Mesenchymal stem cell (in vitro differentiated cells and primary cell): ENCODE measurements at regions not wholly inside any gene's neighbourhood (a gene's known extent, or its start where the extent isn't known, plus 50 kb on each side); places are given as distances from the start of the nearest gene placed in this dataset.

Experiments
- DNase-seq: peaks from one replicate; pipeline ENCODE4 v3.0.0-alpha.2; 2013
- H2AFZ ChIP-seq: one replicate; pipeline ENCODE4 v1.6.1; 2013; ENCODE audit warnings: low read depth, mild to moderate bottlenecking, control low read depth, inconsistent platforms, low read length, moderate library complexity
- H2AK5ac ChIP-seq: 2 replicates; pipeline ENCODE4 v1.6.1; 2013; ENCODE audit warnings: low read length, moderate library complexity, mild to moderate bottlenecking, inconsistent platforms; ENCODE audit not compliant: severe bottlenecking
- H2BK120ac ChIP-seq: one replicate; pipeline ENCODE4 v1.6.1; 2013; ENCODE audit warnings: low read depth, mild to moderate bottlenecking, inconsistent platforms, low read length, moderate library complexity
- H2BK12ac ChIP-seq, 2 experiments: one replicate each; pipeline ENCODE4 v1.6.1; 2013; ENCODE audit warnings: inconsistent platforms in 2 of 2, low read length in 2 of 2, mild to moderate bottlenecking in 2 of 2, moderate library complexity in 2 of 2, control low read depth in 1 of 2
- H2BK15ac ChIP-seq: one replicate; pipeline ENCODE4 v1.6.1; 2013; ENCODE audit warnings: mild to moderate bottlenecking, low read depth, inconsistent platforms; ENCODE audit not compliant: poor library complexity, severe bottlenecking
- H2BK5ac ChIP-seq: 2 replicates; pipeline ENCODE4 v1.6.1; 2013; ENCODE audit warnings: low read depth, mild to moderate bottlenecking, low read length, control low read depth, inconsistent platforms; ENCODE audit not compliant: poor library complexity, severe bottlenecking
- H3K14ac ChIP-seq, 2 experiments: one replicate each; pipeline ENCODE4 v1.6.1; 2013; ENCODE audit warnings: inconsistent platforms in 2 of 2, low read length in 2 of 2, control low read depth in 1 of 2, mild to moderate bottlenecking in 1 of 2, moderate library complexity in 1 of 2
- H3K18ac ChIP-seq, 2 experiments: one replicate each; pipeline ENCODE4 v1.6.1; 2013; ENCODE audit warnings: inconsistent platforms in 2 of 2, low read length in 2 of 2, control low read depth in 1 of 2, low read depth in 1 of 2, mild to moderate bottlenecking in 1 of 2
- H3K23ac ChIP-seq, 2 experiments: one replicate each; pipeline ENCODE4 v1.6.1; 2013; ENCODE audit warnings: inconsistent platforms in 2 of 2, low read length in 2 of 2, mild to moderate bottlenecking in 2 of 2, moderate library complexity in 2 of 2, control low read depth in 1 of 2
- H3K27ac ChIP-seq: 2 replicates; pipeline ENCODE4 v1.5.1; 2013; ENCODE audit warnings: mild to moderate bottlenecking, moderate library complexity, low read length, control low read depth, inconsistent platforms; ENCODE audit not compliant: poor library complexity, severe bottlenecking
- H3K27me3 ChIP-seq, 2 experiments: 2 replicates each; pipeline versions ENCODE4 v1.6.1 to v1.7.0; 2013; ENCODE audit warnings: low read length in 2 of 2, mild to moderate bottlenecking in 2 of 2, moderate library complexity in 2 of 2, control low read depth in 1 of 2, inconsistent platforms in 1 of 2; ENCODE audit not compliant: control insufficient read depth in 1 of 2, insufficient read depth in 1 of 2
- H3K36me3 ChIP-seq, 2 experiments: 2 replicates each; pipeline versions ENCODE4 v1.6.1 to v1.7.0; 2013; ENCODE audit warnings: low read length in 2 of 2, control low read depth in 1 of 2, inconsistent platforms in 1 of 2, low read depth in 1 of 2, mild to moderate bottlenecking in 1 of 2; ENCODE audit not compliant: insufficient read depth in 2 of 2, control insufficient read depth in 1 of 2
- H3K4ac ChIP-seq, 2 experiments: one replicate each; pipeline ENCODE4 v1.6.1; 2013; ENCODE audit warnings: inconsistent platforms in 2 of 2, low read length in 2 of 2, mild to moderate bottlenecking in 2 of 2, moderate library complexity in 2 of 2, control low read depth in 1 of 2, low read depth in 1 of 2
- H3K4me1 ChIP-seq: 2 replicates; pipeline ENCODE4 v1.6.1; 2013; ENCODE audit warnings: low read depth, low read length, control low read depth; ENCODE audit not compliant: control insufficient read depth, insufficient read depth
- H3K4me2 ChIP-seq: 2 replicates; pipeline ENCODE4 v1.6.1; 2013; ENCODE audit warnings: low read length, mild to moderate bottlenecking, inconsistent platforms; ENCODE audit not compliant: poor library complexity, severe bottlenecking
- H3K4me3 ChIP-seq, 2 experiments: 2 replicates each; pipeline versions ENCODE4 v1.5.1 to v1.7.0; 2013; ENCODE audit warnings: low read length in 2 of 2, mild to moderate bottlenecking in 2 of 2, control low read depth in 1 of 2, low read depth in 1 of 2; ENCODE audit not compliant: insufficient read depth in 1 of 2
- H3K79me1 ChIP-seq: replicated peaks from 2 replicates; pipeline ENCODE4 v1.6.1; 2013; ENCODE audit warnings: mild to moderate bottlenecking, control low read depth, low read length, inconsistent platforms; ENCODE audit not compliant: poor library complexity, severe bottlenecking
- H3K9ac ChIP-seq: 2 replicates; pipeline ENCODE4 v1.7.0; 2013; ENCODE audit warnings: mild to moderate bottlenecking, low read length, moderate library complexity
- H3K9me3 ChIP-seq: 2 replicates; pipeline ENCODE4 v1.7.0; 2013; ENCODE audit warnings: mild to moderate bottlenecking, low read length; ENCODE audit not compliant: control insufficient read depth
- H4K8ac ChIP-seq: one replicate; pipeline ENCODE4 v1.6.1; 2013; ENCODE audit warnings: inconsistent platforms, mild to moderate bottlenecking, low read length, moderate library complexity
- H4K91ac ChIP-seq: one replicate; pipeline ENCODE4 v1.6.1; 2013; ENCODE audit warnings: mild to moderate bottlenecking, low read length, inconsistent platforms
- WGBS: methylation state at CpG from one replicate; pipeline ENCODE4 v1.1.7; 2013; ENCODE audit warnings: mixed read lengths; 5-methylcytosine and 5-hydroxymethylcytosine counted together

DNA sequence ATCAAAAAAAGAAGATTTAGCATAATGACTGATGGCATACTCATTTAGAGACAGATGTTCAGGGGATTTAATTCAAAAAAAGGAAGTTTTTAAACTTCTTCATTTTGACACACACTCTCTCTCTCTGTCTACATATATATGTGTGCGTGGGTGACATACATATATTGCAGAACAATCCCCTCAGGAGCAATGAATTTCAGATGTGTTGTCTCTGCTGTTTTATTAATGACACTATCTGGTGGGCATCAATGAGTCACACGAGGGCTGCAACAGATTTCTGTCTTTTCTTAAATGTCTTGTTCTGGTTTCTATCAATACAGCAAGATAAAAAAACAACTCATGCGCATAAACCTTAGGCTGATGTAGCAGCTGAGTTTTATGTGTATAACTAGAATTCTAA is 123.5 kb upstream of the SLCO6A1 start:
- Histone ChIP-seq H2BK120ac (no peak overlapping the region), H3K9me3 (peaks cover 6% of the 10 kb centered on the region), H2AK5ac (no peak overlapping the region), H4K8ac (no peak overlapping the region), H3K4me3 (no peak overlapping the region), H4K91ac (no peak overlapping the region), H2AFZ (no peak overlapping the region), H2BK12ac (no peak overlapping the region), H3K9ac (no peak overlapping the region), H3K36me3 (no peaks in the 10 kb centered on the region), H3K4me2 (no peak overlapping the region), H3K27ac (no peak overlapping the region), H2BK15ac (no peak overlapping the region), H3K4me1 (no peaks in the 10 kb centered on the region), H3K4ac (no peak overlapping the region), H3K23ac (no peak overlapping the region), H3K18ac (no peak overlapping the region), H2BK5ac (no peak overlapping the region), H3K27me3 (no peaks in the 10 kb centered on the region), H3K79me1 (no peaks in the 10 kb centered on the region), H3K14ac (no peak overlapping the region)
- no CpG with 5 or more reads among the region's 3 CpGs for WGBS
- DNase-seq = peak; percentile 68

DNA sequence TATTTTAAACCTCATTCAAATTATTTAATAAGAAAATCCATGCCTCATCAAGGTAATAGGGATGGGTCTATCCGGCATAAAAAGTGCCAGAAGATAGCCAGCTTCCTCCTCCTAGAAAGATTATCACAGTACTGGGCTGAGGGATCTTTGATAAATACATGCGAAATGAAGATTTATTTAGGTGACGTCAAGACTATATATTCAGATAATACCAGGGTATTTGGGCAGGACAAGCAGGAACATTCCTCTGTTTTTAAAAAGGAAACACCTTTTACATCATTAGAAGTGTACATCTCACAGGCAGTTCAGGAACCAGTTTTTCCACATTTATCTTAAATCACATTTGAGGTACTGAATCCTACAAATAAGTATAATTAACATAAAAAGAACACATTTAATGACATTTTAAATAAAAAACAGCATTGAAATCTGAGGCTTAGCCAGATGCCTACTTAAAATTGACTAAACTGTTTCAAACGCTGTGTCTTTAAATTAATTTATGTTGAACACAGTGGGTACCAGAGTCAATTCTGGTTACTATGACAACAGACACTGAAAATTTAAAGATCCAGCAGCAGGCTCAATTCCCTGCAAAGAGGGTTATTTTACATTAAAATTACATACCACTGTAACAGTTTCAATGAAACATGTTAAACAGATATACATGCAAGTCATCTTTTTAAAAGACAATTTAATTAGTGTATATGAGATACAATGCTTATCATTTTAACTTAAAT is 124.7 kb upstream of the SLCO6A1 start:
- H4K8ac ChIP-seq = no peak overlapping the region
- H2BK5ac ChIP-seq = no peak overlapping the region
- H3K27me3 ChIP-seq = no peaks in the 10 kb centered on the region
- 90% methylated on average over 2 of the region's 4 CpGs for WGBS
- DNase-seq = no peak
- H3K9me3 ChIP-seq = peaks cover 6% of the 10 kb centered on the region
- no peak overlapping the region for H3K23ac ChIP-seq
- H2BK120ac ChIP-seq = no peak overlapping the region
- no peak overlapping the region for H3K4me2 ChIP-seq
- no peak overlapping the region for H3K4me3 ChIP-seq
- H2BK12ac ChIP-seq = no peak overlapping the region
- no peak overlapping the region for H3K4ac ChIP-seq
- H3K36me3 ChIP-seq = no peaks in the 10 kb centered on the region
- H3K27ac ChIP-seq = no peak overlapping the region
- no peak overlapping the region for H2AFZ ChIP-seq
- no peak overlapping the region for H3K18ac ChIP-seq
- no peak overlapping the region for H4K91ac ChIP-seq
- H3K14ac ChIP-seq = no peak overlapping the region
- H3K79me1 ChIP-seq = no peaks in the 10 kb centered on the region
- no peaks in the 10 kb centered on the region for H3K4me1 ChIP-seq
- no peak overlapping the region for H2AK5ac ChIP-seq
- no peak overlapping the region for H2BK15ac ChIP-seq
- H3K9ac ChIP-seq = no peak overlapping the region

DNA sequence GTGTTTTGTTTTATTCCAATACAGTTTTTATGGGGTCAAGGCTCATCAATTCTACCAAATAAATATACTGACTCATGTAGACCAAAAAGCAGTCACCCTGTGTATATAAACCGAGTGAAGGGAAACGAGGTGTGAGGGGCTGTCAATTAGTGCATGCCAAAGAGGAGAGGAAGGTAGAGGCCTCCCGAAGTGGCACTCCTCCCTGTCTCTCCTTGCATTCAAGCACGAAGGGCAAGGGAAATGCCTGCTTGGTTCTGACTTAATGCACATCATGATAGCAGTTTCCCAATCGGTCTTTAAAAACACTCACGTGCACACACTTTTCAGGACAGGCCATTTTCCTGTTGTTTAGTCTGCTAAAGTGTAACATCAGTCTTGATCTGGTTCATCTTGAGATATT is 125.6 kb upstream of the SLCO6A1 start:
- 48% methylated on average over 4 of the region's 6 CpGs for WGBS
- H3K4me2 ChIP-seq = no peak overlapping the region

GRCh38 chr5:102625468-102625867 is 126.7 kb upstream of the SLCO6A1 start:
- peaks cover 6% of the 10 kb centered on the region for H3K9me3 ChIP-seq
- H2AK5ac ChIP-seq = no peak overlapping the region
- no peaks in the 10 kb centered on the region for H3K79me1 ChIP-seq
- no peak overlapping the region for H3K9ac ChIP-seq
- no peak overlapping the region for H2AFZ ChIP-seq
- no peak overlapping the region for H3K23ac ChIP-seq
- H2BK120ac ChIP-seq = no peak overlapping the region
- no peak overlapping the region for H3K18ac ChIP-seq
- H3K27me3 ChIP-seq = no peaks in the 10 kb centered on the region
- DNase-seq = no peak
- H3K36me3 ChIP-seq = no peaks in the 10 kb centered on the region
- no peak overlapping the region for H4K8ac ChIP-seq
- no peaks in the 10 kb centered on the region for H3K4me1 ChIP-seq
- H3K27ac ChIP-seq = no peak overlapping the region
- H2BK12ac ChIP-seq = no peak overlapping the region
- no peak overlapping the region for H3K4ac ChIP-seq
- no peak overlapping the region for H2BK15ac ChIP-seq
- no peak overlapping the region for H2BK5ac ChIP-seq
- H3K14ac ChIP-seq = no peak overlapping the region
- H4K91ac ChIP-seq = no peak overlapping the region
- H3K4me3 ChIP-seq = no peak overlapping the region
- no peak overlapping the region for H3K4me2 ChIP-seq

More for the DNA sequence above, 125.6 kb upstream of the SLCO6A1 start:
- Histone ChIP-seq H3K23ac (no peak overlapping the region), H2BK12ac (peak overlapping the region in 1 of 2 experiments; percentile 86), H3K14ac (no peak overlapping the region), H3K36me3 (no peaks in the 10 kb centered on the region), H2BK5ac (no peak overlapping the region), H3K18ac (peak overlapping the region in 1 of 2 experiments; percentile 71), H3K27ac (no peak overlapping the region), H3K27me3 (no peaks in the 10 kb centered on the region), H2AK5ac (no peak overlapping the region), H3K4me1 (no peaks in the 10 kb centered on the region), H3K4me3 (no peak overlapping the region), H3K4ac (peak overlapping the region in 1 of 2 experiments; percentile 1), H4K8ac (no peak overlapping the region), H3K9ac (no peak overlapping the region), H2AFZ (no peak overlapping the region), H2BK15ac (peak overlapping the region; percentile 48), H2BK120ac (no peak overlapping the region), H4K91ac (peak overlapping the region; percentile 43), H3K79me1 (no peaks in the 10 kb centered on the region), H3K9me3 (peaks cover 6% of the 10 kb centered on the region)
- DNase-seq = no peak
